Amniotic stem cell (primary cell): ENCODE measurements at regions not wholly inside any gene's neighbourhood (a gene's known extent, or its start where the extent isn't known, plus 50 kb on each side); places are given as distances from the start of the nearest gene placed in this dataset.
A peak's percentile ranks its signal among the peaks of the same experiment; 100 is the strongest.

ENCODE experiments used
- DNase-seq: peaks from one replicate; lab custom pipeline; 2025; lab: John Stamatoyannopoulos, UW

DNA sequence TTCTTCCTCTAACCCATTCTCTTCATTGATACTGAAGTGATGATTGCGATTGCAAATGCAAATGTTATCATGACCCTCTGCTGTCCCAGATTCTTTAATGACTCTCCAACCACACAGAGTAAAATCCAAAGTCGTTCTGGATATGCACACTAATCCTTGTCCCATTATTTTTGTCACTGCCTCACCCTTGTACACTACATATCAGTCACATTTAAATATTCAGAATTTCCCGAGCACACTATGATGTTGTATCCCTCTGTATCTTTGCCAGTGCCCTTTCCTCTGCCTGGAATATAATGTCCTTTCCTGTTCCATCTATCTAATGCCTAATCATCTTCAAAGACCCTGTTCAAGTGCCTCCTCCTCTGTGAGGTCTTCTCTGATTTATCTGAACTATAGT lies 55.4 kb upstream of the MMP13 start:
- DNase-seq = no peak

DNA sequence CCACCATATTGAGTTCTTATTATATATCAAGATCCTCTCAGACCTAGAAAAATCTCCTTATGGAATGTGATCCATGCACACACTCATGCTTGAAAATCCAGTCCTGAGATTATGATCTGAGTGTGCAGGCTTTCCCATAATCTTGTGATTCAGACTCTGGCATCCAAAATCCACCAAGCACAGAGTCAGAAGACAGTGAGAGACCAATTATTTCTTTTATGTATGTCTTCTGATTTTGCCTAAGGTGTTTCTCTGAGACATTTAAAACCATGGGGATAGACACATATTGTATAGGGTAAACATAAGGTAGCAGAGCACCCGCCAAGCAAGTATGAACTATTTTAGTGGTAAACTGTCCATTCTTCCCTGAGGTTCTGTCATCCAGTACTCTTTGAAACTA lies 52.0 kb upstream of the MMP13 start:
- DNase-seq = peak; percentile 25
